HUES48 (cell line): ENCODE measurements at regions not wholly inside any gene's neighbourhood (a gene's known extent, or its start where the extent isn't known, plus 50 kb on each side); places are given as distances from the start of the nearest gene placed in this dataset.
"Not testable (repeated sequence)": the region's sequence is repeated elsewhere in the genome, so short reads cannot be mapped to it uniquely, and the experiment has no call there.

Experiments used
- H3K27ac ChIP-seq: one replicate; pipeline ENCODE4 v1.7.0; 2013; ENCODE audit warnings: low read depth, low read length, inconsistent platforms
- H3K27me3 ChIP-seq: 2 replicates; pipeline ENCODE4 v1.6.1; 2013; ENCODE audit warnings: mild to moderate bottlenecking, low read length; ENCODE audit not compliant: control insufficient read depth, insufficient read depth
- H3K36me3 ChIP-seq: 2 replicates; pipeline ENCODE4 v1.6.1; 2013; ENCODE audit warnings: low read length; ENCODE audit not compliant: control insufficient read depth, insufficient read depth
- H3K4me1 ChIP-seq: 2 replicates; pipeline ENCODE4 v1.6.1; 2013; ENCODE audit warnings: mild to moderate bottlenecking, low read length; ENCODE audit not compliant: control insufficient read depth, insufficient read depth
- H3K4me3 ChIP-seq: 2 replicates; pipeline ENCODE4 v1.5.1; 2013; ENCODE audit warnings: mild to moderate bottlenecking, low read depth, low read length
- H3K9ac ChIP-seq: 2 replicates; pipeline ENCODE4 v1.6.1; 2013; ENCODE audit warnings: mild to moderate bottlenecking, low read depth, low read length, moderate library complexity
- H3K9me3 ChIP-seq: 2 replicates; pipeline ENCODE4 v1.6.1; 2013; ENCODE audit warnings: low read length; ENCODE audit not compliant: control insufficient read depth, insufficient read depth

- Histone ChIP-seq H3K27me3 (no peaks in the 10 kb centered on the region), H3K4me3 (0 out of 2 replicates have a peak overlapping the region, but pooled peaks have one; percentile 15), H3K36me3 (peaks cover 26% of the 10 kb centered on the region), H3K4me1 (peaks cover 41% of the 10 kb centered on the region), H3K9me3 (no peaks in the 10 kb centered on the region), H3K9ac (no peak overlapping the region), H3K27ac (no peak overlapping the region)
Measured at GRCh38 chr9:94169968-94170367, 85.7 kb downstream of the PTPDC1 start.

GRCh38 chr9:94173632-94174031 lies 85.5 kb upstream of the ZNF169 start:
- Histone ChIP-seq H3K9me3 (no peaks in the 10 kb centered on the region), H3K27me3 (no peaks in the 10 kb centered on the region), H3K4me3 (no peak overlapping the region), H3K4me1 (peaks cover 41% of the 10 kb centered on the region), H3K9ac (no peak overlapping the region), H3K27ac (no peak overlapping the region), H3K36me3 (peaks cover 60% of the 10 kb centered on the region)

- Histone ChIP-seq H3K4me1 (peaks cover 41% of the 10 kb centered on the region), H3K36me3 (peaks cover 66% of the 10 kb centered on the region), H3K27me3 (no peaks in the 10 kb centered on the region), H3K9me3 (no peaks in the 10 kb centered on the region), H3K9ac (no peak overlapping the region), H3K27ac (no peak overlapping the region), H3K4me3 (no peak overlapping the region)
Measured at GRCh38 chr9:94174164-94174563, 84.9 kb upstream of the ZNF169 start.

GRCh38 chr9:94175669-94176068 lies 83.4 kb upstream of the ZNF169 start:
- no peaks in the 10 kb centered on the region for H3K9me3 ChIP-seq
- no peak overlapping the region for H3K9ac ChIP-seq
- no peak overlapping the region for H3K4me3 ChIP-seq
- H3K27me3 ChIP-seq, result no peaks in the 10 kb centered on the region
- peaks cover 31% of the 10 kb centered on the region for H3K4me1 ChIP-seq
- H3K27ac ChIP-seq, result no peak overlapping the region
- peaks cover 72% of the 10 kb centered on the region for H3K36me3 ChIP-seq

- Histone ChIP-seq H3K4me1 (peaks cover 26% of the 10 kb centered on the region; the same call in 1 of the 2 replicates), H3K9ac (no peak overlapping the region), H3K27ac (no peak overlapping the region), H3K4me3 (no peak overlapping the region), H3K36me3 (peaks cover 68% of the 10 kb centered on the region), H3K9me3 (no peaks in the 10 kb centered on the region), H3K27me3 (no peaks in the 10 kb centered on the region)
Measured at GRCh38 chr9:94176608-94177007, 82.5 kb upstream of the ZNF169 start.

- Histone ChIP-seq H3K4me3 (no peak overlapping the region), H3K36me3 (peaks cover 56% of the 10 kb centered on the region), H3K9me3 (no peaks in the 10 kb centered on the region), H3K27ac (no peak overlapping the region), H3K27me3 (no peaks in the 10 kb centered on the region), H3K4me1 (peaks cover 10% of the 10 kb centered on the region; the same call in 1 of the 2 replicates), H3K9ac (no peak overlapping the region)
Measured at GRCh38 chr9:94178927-94179326, 80.2 kb upstream of the ZNF169 start.

- Histone ChIP-seq H3K36me3 (peaks cover 30% of the 10 kb centered on the region), H3K9me3 (no peaks in the 10 kb centered on the region), H3K4me3 (no peak overlapping the region), H3K4me1 (no peaks in the 10 kb centered on the region), H3K27me3 (no peaks in the 10 kb centered on the region), H3K9ac (no peak overlapping the region), H3K27ac (no peak overlapping the region)
Measured at GRCh38 chr9:94181408-94182181, 77.5 kb upstream of the ZNF169 start.

- Histone ChIP-seq H3K4me3 (no peak overlapping the region), H3K9ac (no peak overlapping the region), H3K4me1 (no peaks in the 10 kb centered on the region), H3K36me3 (peaks cover 24% of the 10 kb centered on the region), H3K27ac (no peak overlapping the region), H3K27me3 (no peaks in the 10 kb centered on the region), H3K9me3 (no peaks in the 10 kb centered on the region)
Measured at GRCh38 chr9:94182532-94182931, 76.6 kb upstream of the ZNF169 start.

GRCh38 chr9:94183240-94183999 lies 75.7 kb upstream of the ZNF169 start:
- Histone ChIP-seq H3K4me1 (no peaks in the 10 kb centered on the region), H3K36me3 (peaks cover 17% of the 10 kb centered on the region), H3K27me3 (no peaks in the 10 kb centered on the region), H3K9me3 (no peaks in the 10 kb centered on the region), H3K27ac (no peak overlapping the region), H3K9ac (no peak overlapping the region), H3K4me3 (no peak overlapping the region)

- Histone ChIP-seq H3K27ac (no peak overlapping the region), H3K27me3 (no peaks in the 10 kb centered on the region)
Measured at GRCh38 chr9:94188246-94188645, 70.9 kb upstream of the ZNF169 start.

GRCh38 chr9:94191706-94192105 lies 67.4 kb upstream of the ZNF169 start:
- H3K4me3 ChIP-seq, H3K36me3 ChIP-seq, H3K9ac ChIP-seq, H3K27ac ChIP-seq, H3K27me3 ChIP-seq, H3K4me1 ChIP-seq, H3K9me3 ChIP-seq: not testable (repeated sequence)

More at GRCh38 chr9:94188246-94188645, 70.9 kb upstream of the ZNF169 start:
- H3K4me3 ChIP-seq, result no peak overlapping the region
- no peaks in the 10 kb centered on the region for H3K9me3 ChIP-seq
- no peaks in the 10 kb centered on the region for H3K4me1 ChIP-seq
- H3K9ac ChIP-seq, result no peak overlapping the region
- peaks cover 3% of the 10 kb centered on the region for H3K36me3 ChIP-seq
